ENCODE measurements at regions not wholly inside any gene's neighbourhood (a gene's known extent, or its start where the extent isn't known, plus 50 kb on each side); places are given as distances from the start of the nearest gene placed in this dataset.

DNA sequence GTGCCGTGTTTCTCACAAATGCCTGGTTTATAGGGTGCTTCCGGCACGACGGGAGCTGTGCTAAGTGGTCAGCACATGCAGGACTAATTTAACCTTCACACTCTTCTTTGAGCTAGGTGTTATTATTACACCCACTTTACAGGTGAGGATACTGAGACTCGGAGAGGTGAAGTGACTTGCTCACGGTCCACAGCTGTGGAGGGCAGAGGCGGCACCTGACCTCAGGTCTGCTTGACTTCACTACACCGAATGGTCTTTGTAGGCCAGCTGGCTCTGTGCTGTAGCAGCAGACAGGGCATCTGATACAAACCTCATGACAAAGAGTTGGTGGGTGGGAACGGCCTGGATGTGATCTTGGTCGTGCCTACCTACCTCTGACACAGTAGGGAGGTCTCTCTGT is 102.0 kb upstream of the BOD1 start:
- no peaks in the 10 kb centered on the region for H3K9me3 Mint-ChIP-seq
- H3K27ac Mint-ChIP-seq = no peak overlapping the region
- H3K4me3 Mint-ChIP-seq = no peak overlapping the region
- DNase-seq = no peak
- H3K4me1 Mint-ChIP-seq = no peaks in the 10 kb centered on the region
- no peaks in the 10 kb centered on the region for H3K36me3 Mint-ChIP-seq
- peaks cover 0 to 16% (median 2%) of the 10 kb centered on the region in 3 donors for H3K27me3 Mint-ChIP-seq (ENCODE audit: low read depth in 3 of 3)

DNA sequence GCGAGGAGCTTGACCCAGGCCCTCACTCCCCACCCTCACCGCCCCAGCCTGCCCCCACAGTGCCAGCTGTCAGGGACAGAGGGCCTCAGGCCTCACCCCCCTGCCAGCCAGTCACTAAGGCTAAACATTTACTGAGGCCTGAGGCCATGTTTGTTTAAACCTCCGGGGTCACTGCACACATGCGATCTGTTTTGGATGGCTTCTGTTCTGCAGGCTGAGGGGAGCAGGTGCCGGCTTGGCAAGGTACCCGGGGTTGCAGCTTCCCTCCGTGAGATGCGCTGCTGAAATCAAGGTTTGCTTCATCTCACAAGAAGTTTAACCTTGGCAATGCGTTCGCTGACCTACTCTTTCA is 103.3 kb upstream of the BOD1 start:
- no peaks in the 10 kb centered on the region for H3K9me3 Mint-ChIP-seq
- H3K27me3 Mint-ChIP-seq (ENCODE audit: low read depth in 3 of 3) = peaks cover 0 to 17% (median 2%) of the 10 kb centered on the region in 3 donors
- H3K4me3 Mint-ChIP-seq = no peak overlapping the region
- H3K36me3 Mint-ChIP-seq = no peaks in the 10 kb centered on the region
- no peak overlapping the region for H3K27ac Mint-ChIP-seq
- H3K4me1 Mint-ChIP-seq = no peaks in the 10 kb centered on the region
- DNase-seq = no peak

DNA sequence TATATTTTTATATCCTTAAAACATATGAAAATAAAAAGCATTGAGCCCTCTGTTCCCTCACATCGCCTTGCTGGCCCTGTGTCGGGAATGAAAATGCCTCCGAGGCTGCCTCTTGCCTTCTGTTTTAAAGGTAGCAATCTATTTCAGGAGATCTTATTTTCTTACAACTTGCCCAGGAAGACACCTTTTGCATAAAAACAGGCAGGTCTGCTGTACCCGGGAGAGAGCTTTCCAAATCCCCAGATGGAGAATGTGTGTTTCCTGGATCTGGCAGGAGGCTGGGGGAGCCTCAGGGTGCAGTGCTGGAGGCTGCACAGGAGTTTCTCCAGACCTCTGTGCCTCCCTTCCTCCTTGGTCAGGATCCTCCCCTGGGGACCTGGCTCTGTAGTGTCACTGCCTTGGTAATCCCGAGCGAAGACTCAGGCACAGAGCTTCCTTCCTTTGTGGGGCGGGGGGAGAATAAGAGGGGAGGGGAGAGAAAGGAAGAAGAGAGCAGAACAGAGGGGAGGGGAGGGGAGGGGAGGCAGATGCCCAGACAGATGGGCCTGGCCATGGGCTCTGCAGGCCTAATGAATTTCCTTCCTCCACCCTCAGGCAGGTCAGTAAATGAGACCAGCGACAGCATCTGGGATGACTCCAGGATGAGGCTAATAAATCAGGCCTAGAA is 104.0 kb upstream of the BOD1 start:
- Mint-ChIP-seq H3K4me3 (no peak overlapping the region), H3K27me3 (ENCODE audit: low read depth in 3 of 3) (peaks cover 0 to 16% (median 2%) of the 10 kb centered on the region in 3 donors), H3K4me1 (no peaks in the 10 kb centered on the region), H3K27ac (no peak overlapping the region), H3K9me3 (no peaks in the 10 kb centered on the region), H3K36me3 (no peaks in the 10 kb centered on the region)
- no peak for DNase-seq

DNA sequence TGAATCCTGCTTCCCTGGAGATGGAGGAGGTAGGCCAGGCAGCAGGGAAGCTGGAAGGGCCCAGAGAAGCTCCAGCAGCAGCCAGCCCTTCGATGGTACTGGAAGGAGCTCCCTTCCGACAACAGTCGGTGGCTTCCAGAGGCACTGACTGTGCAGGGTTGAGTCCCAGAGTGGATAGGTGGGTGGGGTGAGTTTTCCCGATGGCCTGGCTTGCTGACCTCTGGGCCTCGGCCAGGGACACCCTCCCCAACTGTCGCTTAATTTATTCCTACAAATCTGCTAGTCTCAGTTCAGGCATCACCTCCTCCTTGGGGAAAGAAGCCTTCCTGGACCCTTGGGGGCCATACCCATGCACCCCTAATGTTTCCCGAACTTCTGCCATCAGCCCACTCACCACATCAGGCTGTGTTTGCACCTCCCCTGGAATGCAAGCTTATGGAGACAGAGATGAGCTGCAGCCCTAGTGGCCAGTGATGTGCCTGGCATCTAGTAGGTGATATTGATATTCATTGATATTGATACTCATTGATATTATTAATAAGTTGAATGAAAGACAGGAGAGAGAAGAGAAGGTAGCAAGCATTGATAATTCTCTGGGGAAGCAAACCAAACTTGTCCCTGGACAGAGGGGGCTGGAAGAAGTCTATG is 104.6 kb upstream of the BOD1 start:
- no peak overlapping the region for H3K27ac Mint-ChIP-seq
- no peaks in the 10 kb centered on the region for H3K36me3 Mint-ChIP-seq
- H3K9me3 Mint-ChIP-seq = no peaks in the 10 kb centered on the region
- no peaks in the 10 kb centered on the region for H3K4me1 Mint-ChIP-seq
- H3K27me3 Mint-ChIP-seq (ENCODE audit: low read depth in 3 of 3) = peaks cover 0 to 16% (median 4%) of the 10 kb centered on the region in 3 donors
- DNase-seq = no peak
- H3K4me3 Mint-ChIP-seq = no peak overlapping the region

DNA sequence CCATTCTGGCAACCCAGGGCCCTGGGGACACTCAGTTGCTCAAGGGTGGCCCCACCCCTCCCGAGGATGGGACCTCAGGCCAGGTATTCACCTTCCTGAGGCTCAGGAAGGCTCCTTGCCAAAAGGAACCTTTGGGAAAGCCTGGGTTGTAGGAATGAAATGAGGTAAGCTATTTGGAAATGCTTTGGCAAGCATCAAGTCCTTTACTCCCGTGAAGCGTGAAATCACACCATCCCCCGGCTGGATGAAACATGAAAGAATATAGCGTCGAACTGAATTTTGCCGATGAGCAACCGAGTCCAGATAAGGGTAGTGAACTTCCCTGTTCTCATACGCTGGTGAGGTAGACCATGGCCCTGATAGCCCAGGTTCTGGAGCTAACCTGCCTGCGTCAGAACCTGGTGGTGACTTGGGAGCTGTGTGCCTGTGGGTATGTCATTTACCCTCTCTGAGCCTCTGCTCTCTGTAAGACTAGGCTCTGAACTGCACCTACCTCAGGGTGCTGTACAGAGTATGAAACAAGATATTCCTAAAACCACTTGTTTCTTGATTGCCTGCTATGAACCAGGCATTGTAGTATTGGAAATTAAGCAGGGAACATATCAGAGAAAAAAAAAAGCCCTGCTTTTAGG is 105.3 kb upstream of the BOD1 start:
- Mint-ChIP-seq H3K27ac (no peak overlapping the region), H3K4me1 (no peaks in the 10 kb centered on the region), H3K36me3 (no peaks in the 10 kb centered on the region), H3K27me3 (ENCODE audit: low read depth in 3 of 3) (peaks cover 0 to 16% (median 4%) of the 10 kb centered on the region in 3 donors), H3K9me3 (no peaks in the 10 kb centered on the region), H3K4me3 (no peak overlapping the region)
- DNase-seq = no peak

DNA sequence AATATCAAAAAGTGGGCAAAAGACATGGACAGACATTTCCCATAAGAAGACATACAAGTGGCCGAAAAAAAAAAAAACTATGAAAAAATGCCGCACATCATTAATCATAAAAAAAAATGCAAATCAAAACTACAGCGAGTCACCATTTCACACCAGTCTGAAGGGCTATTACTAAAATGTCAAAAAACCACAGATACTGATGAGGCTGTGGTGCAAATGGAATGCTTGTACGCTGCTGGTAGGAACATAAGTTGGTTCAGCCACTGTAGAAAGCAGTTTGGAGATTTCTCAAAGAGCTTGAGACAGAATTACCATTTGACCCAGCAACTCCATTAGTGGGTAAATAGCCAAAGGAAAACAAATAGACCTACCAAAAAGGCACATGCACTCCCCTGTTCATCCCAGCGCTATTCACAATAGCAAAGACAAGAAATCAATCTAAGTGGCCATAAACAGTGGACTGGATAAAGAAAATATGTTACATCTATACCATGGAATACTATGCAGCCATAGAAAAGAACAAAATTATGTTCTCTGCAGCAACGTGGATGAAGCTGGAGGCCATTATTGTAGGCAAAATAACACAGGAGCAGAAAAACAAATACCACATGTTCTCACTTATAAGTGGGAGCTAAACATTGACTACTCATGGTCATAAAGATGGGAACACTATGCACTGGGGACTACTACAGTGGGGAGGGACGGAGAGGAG is 110.6 kb upstream of the BOD1 start:
- H3K27me3 Mint-ChIP-seq (ENCODE audit: low read depth in 3 of 3) = peaks cover 2 to 7% (median 4%) of the 10 kb centered on the region in 3 donors
- no peaks in the 10 kb centered on the region for H3K4me1 Mint-ChIP-seq
- H3K36me3 Mint-ChIP-seq = no peaks in the 10 kb centered on the region
- DNase-seq = no peak
- H3K4me3 Mint-ChIP-seq = no peak overlapping the region
- no peaks in the 10 kb centered on the region for H3K9me3 Mint-ChIP-seq
- H3K27ac Mint-ChIP-seq = no peak overlapping the region

DNA sequence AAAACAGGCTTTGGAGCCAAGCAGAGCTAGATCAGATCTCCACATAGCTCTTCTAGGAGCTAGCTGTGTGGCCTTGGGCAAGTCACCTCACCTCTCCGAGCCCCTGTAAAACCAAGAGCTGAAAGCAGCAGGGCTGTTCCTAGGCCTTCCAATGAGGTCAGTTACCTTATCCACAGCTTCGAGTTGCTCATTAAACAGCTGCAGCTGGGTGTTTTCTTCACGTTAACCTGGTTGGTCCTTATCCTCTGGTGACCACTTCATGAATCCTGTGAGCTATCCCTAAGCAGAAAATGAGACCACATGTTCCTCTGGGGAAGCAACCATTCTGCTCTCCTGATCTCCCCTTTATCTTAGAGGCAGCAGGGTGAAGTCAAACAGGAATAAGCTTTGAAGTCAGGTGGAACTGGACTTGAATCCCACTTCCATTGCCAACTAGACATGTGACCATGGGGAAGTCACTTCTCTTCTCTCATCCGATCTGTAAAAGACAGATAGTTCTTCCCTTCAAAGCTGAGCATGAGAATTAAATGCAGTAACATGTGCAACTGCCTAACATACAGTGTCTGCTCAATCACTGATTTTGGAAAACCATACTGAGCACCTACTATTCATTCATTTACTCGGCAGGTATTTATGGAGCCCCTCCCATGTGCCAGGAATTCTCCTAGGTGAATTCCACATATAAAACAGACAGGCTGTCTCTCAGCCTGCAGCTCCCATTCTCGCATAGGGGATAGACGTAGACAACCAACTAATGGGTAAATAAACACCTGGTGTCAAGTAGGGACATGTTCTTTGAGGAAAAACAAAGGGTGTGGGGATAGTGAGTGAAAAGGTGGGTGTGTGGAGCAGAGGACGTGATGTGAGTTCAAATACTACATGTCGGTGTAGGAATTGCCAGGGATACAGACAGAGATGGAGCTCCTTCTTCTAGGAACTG is 111.7 kb upstream of the BOD1 start:
- no peak for DNase-seq
- no peak overlapping the region for H3K4me3 Mint-ChIP-seq
- peaks cover 2 to 4% (median 4%) of the 10 kb centered on the region in 3 donors for H3K27me3 Mint-ChIP-seq (ENCODE audit: low read depth in 3 of 3)
- H3K36me3 Mint-ChIP-seq = no peaks in the 10 kb centered on the region
- H3K9me3 Mint-ChIP-seq = no peaks in the 10 kb centered on the region
- no peak overlapping the region for H3K27ac Mint-ChIP-seq
- no peaks in the 10 kb centered on the region for H3K4me1 Mint-ChIP-seq

DNA sequence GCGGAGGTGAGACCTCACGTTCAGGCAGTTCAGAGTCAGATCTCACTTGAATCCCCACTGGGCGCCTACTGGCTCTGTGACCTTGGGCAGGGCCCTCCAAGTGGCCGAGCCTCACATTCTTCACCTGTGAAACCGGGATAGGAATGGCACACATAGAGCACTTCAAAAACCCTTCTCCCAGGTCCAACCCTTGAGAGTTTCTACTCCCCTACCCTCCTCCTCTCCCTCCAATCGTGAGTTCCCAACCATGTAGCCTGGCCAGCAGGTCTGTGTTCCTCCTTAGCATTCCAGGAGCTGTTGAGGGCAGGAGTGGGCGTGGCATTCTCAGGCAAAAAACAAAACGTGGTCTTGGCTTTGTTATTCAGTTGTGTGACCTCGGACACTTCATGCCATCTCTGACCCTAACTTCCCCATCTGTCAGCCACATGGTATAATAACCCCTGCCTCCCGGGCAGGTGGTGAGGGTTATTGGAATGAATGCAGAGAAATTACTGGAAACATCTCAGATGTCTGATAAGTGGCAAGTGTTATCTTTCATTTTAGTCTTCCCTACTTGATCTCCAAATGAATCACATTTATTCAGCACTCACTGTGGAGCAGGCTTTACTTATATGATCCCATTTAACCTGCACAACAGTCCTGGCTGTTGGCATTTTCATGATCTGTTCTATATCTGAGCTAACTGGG is 112.8 kb upstream of the BOD1 start:
- Mint-ChIP-seq H3K4me1 (no peaks in the 10 kb centered on the region), H3K36me3 (no peaks in the 10 kb centered on the region), H3K27me3 (ENCODE audit: low read depth in 3 of 3) (peaks cover 0 to 2% (median 2%) of the 10 kb centered on the region in 3 donors), H3K27ac (no peak overlapping the region), H3K4me3 (no peak overlapping the region), H3K9me3 (no peaks in the 10 kb centered on the region)
- DNase-seq = no peak

DNA sequence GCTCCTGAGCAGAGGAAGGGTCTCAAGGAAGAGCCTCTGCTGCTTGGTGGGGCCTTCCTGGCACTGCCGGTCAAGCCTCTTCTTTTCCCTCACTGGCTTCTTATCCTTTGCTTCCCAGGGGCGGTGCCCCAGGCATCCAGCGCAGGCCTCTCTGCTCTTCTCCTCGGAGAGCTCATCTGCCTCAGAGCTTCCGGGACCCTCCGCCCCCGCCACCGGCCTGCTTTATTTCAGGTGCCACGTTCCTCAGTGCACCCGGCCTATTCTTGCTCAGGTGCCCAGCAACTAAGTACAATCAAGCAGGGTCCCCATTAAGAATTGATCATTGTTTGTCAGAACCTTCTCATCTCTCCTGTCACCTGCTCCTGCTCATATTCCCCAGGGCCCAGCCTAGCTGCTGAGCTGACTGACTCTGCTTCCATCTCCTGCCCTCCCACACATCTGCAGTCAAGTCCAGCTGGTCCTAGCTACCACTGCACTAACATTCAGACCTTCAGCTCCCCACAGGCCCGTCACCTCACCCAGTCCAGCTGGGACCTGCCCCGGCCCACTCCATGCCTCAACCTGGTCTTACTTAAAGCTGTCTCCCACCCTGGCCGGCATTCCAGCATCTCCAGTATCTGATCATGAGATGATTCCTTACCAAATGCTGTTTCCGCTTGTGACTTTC is 114.3 kb upstream of the BOD1 start:
- Mint-ChIP-seq H3K4me1 (no peaks in the 10 kb centered on the region), H3K36me3 (no peaks in the 10 kb centered on the region), H3K27me3 (ENCODE audit: low read depth in 3 of 3) (peaks cover 0 to 2% (median 2%) of the 10 kb centered on the region in 3 donors), H3K9me3 (no peaks in the 10 kb centered on the region), H3K27ac (no peak overlapping the region), H3K4me3 (no peak overlapping the region)
- no peak for DNase-seq

DNA sequence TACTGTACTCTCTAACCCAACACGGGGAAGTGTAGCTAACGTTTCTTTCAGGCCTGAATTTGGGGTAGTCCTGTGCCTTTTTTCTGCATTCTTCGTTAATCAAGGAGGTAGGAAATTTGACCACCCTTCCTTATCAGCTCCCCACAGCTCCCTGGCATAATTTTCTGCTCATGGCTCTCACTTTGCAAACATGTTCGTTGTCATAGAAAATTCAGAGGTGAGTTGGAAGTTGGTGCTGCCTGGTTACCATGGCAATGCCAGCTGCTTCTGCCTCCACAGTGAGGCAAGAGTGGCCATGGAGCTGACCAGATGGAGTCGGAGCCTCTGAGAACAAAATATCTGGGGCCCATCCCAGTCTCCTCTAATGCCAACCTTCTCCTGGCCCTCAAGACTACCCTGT is 116.6 kb upstream of the BOD1 start:
- H3K27ac Mint-ChIP-seq = no peak overlapping the region

DNA sequence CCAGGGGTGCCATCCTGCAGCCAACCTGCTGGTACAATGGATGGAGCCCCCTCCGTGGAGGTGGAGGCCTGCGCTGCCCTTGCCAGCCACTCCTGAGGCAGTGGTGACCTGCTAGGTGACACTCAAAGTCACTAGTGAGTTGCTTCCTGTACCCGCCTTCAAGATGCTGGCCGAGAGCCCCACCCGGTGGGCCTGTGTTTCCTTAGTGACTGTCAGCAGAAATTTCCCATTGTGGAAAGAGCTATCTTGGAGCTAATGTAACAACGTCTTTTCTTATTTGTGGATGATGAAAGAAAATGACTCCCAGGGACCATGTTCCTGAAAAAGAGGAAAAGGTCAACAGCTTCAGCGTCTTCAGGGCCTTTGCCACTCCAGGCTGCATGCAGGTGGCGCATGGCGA is 117.0 kb upstream of the BOD1 start:
- no peak for DNase-seq
- no peak overlapping the region for H3K27ac Mint-ChIP-seq
- no peaks in the 10 kb centered on the region for H3K9me3 Mint-ChIP-seq
- H3K36me3 Mint-ChIP-seq = no peaks in the 10 kb centered on the region
- peaks cover 0 to 2% (median 0%) of the 10 kb centered on the region in 3 donors for H3K27me3 Mint-ChIP-seq (ENCODE audit: low read depth in 3 of 3)
- H3K4me3 Mint-ChIP-seq = no peak overlapping the region
- H3K4me1 Mint-ChIP-seq = no peaks in the 10 kb centered on the region

More for the DNA sequence above, 116.6 kb upstream of the BOD1 start:
- Mint-ChIP-seq H3K4me3 (no peak overlapping the region), H3K27me3 (ENCODE audit: low read depth in 3 of 3) (peaks cover 0 to 2% (median 0%) of the 10 kb centered on the region in 3 donors), H3K9me3 (no peaks in the 10 kb centered on the region), H3K4me1 (no peaks in the 10 kb centered on the region), H3K36me3 (no peaks in the 10 kb centered on the region)
- DNase-seq = no peak

DNA sequence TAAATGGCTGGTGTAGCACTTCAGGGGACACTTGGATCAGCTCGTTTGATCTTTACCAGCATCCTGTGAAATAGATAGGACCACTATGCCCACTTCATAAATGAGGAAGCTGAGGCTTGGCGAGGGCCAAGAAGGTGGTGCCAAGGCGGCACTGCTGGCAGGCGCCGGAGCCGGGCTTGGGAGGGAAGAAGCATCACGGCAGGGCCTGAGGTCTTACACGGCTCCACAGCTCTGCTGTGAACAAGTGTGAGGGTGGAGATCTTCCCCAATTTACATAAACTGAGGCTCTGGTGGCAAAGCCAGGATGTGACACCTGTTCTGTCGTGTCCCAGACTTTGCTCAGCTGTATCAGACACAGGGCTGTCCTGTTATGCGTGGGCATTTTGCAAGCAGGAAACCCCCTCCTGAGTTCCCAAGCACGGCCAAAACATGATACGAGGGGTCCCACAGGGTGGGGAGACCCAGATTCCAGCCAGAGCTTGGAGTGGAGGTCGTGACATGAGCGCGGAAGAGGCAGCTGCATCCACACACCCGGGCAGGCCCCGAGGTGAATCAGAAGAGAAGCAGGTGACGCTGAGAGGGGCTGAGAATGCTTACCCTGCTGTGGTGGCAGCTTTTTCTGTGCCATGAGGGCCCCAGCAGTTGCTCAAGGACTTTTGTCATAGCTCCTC is 117.5 kb upstream of the BOD1 start:
- Mint-ChIP-seq H3K4me3 (no peak overlapping the region), H3K9me3 (no peaks in the 10 kb centered on the region), H3K4me1 (no peaks in the 10 kb centered on the region), H3K27me3 (ENCODE audit: low read depth in 3 of 3) (peaks cover 0 to 2% (median 0%) of the 10 kb centered on the region in 3 donors), H3K27ac (no peak overlapping the region), H3K36me3 (no peaks in the 10 kb centered on the region)
- no peak for DNase-seq
